K562 (cell line): ENCODE measurements at regions not wholly inside any gene's neighbourhood (a gene's known extent, or its start where the extent isn't known, plus 50 kb on each side); places are given as distances from the start of the nearest gene placed in this dataset.

Experiments used
- ATAC-seq: fragments of 200-7000 bp; cut with Tn5 transposase; 3 replicates; pipeline ENCODE4 v1.9.1; 2020; ENCODE audit warnings: moderate library complexity
- BruUV-seq: library from RNA; stranded (reverse); fragments of 400-500 nt; replicated peaks from 2 replicates; lab custom pipeline; 2021; lab: Mats Ljungman, UMichigan
- CTCF ChIA-PET: fragments of 300-600 bp; formaldehyde crosslinking; extraction: SDS; loops from one replicate; lab custom pipeline; 2021; ENCODE audit warnings: low intra/inter-chr PET ratio; lab: Yijun Ruan, JAX
- POLR2A ChIA-PET: fragments of 300-600, 350-650 bp; sonication (Branson Sonifier 250); formaldehyde crosslinking; extraction: SDS; loops from one replicate; lab custom pipeline; 2021; ENCODE audit warnings: antibody characterized with exemption, inconsistent platforms; lab: Yijun Ruan, JAX
- DNase-seq, 4 experiments: peaks; one replicate each; pipeline versions ENCODE4 v3.0.0 to v3.0.0-alpha.2; 2011 to 2018; ENCODE audit warnings: low spot score in 3 of 4, mixed read lengths in 3 of 4; ENCODE audit errors: extremely low read depth in 1 of 4
- FAIRE-seq: peaks from 2 replicates; lab custom pipeline; 2011; peaks lifted over from hg19 to GRCh38; lab: Jason Lieb, UNC
- H2AFZ ChIP-seq: 2 replicates; pipeline ENCODE4 v1.6.0; 2011; ENCODE audit warnings: low read depth, low read length, control low read depth, inconsistent platforms
- H3K27ac ChIP-seq: fragments of 200-600 bp; 3 replicates; pipeline ENCODE4 v1.8.0; 2011; ENCODE audit warnings: low read depth, mild to moderate bottlenecking, control low read depth, inconsistent platforms, low read length, moderate library complexity, mixed read lengths; ENCODE audit errors: extremely low read depth
- H3K27me3 ChIP-seq, 2 experiments: fragments of 300-600 bp in 1 of 2; 2 replicates in 1 of 2; 3 replicates in 1 of 2; pipeline versions ENCODE4 v1.6.0 to v1.8.0; 2011; ENCODE audit warnings: inconsistent platforms in 2 of 2, low read length in 2 of 2, mild to moderate bottlenecking in 1 of 2, mixed read lengths in 1 of 2, moderate library complexity in 1 of 2; ENCODE audit not compliant: control insufficient read depth in 2 of 2, insufficient read depth in 2 of 2
- H3K36me3 ChIP-seq: fragments of 300-600 bp; 3 replicates; pipeline ENCODE4 v1.8.0; 2011; ENCODE audit warnings: mild to moderate bottlenecking, low read length, inconsistent platforms; ENCODE audit not compliant: control insufficient read depth, insufficient read depth
- H3K4me1 ChIP-seq, 2 experiments: fragments of 200-600 bp in 1 of 2; replicated peaks in 1 of 2; 2 replicates in 1 of 2; 3 replicates in 1 of 2; pipeline versions ENCODE4 v1.5.1 to v1.8.0; 2011; ENCODE audit warnings: inconsistent platforms in 2 of 2, low read length in 2 of 2, mild to moderate bottlenecking in 1 of 2, mixed read lengths in 1 of 2, moderate library complexity in 1 of 2; ENCODE audit not compliant: control insufficient read depth in 2 of 2, insufficient read depth in 2 of 2
- H3K4me2 ChIP-seq: 2 replicates; pipeline ENCODE4 v1.6.1; 2011; ENCODE audit warnings: low read length, control low read depth, inconsistent platforms, mixed read lengths; ENCODE audit not compliant: insufficient read depth
- H3K4me3 ChIP-seq: fragments of 200-600 bp; sonication (generic), shearing (Covaris generic); 2 replicates; pipeline ENCODE4 v1.5.1; 2016; ENCODE audit warnings: control low read depth, inconsistent platforms
- H3K79me2 ChIP-seq: fragments of 200-600 bp; 3 replicates; pipeline ENCODE4 v1.8.0; 2011; ENCODE audit warnings: low read length, inconsistent platforms; ENCODE audit not compliant: control insufficient read depth, insufficient read depth
- H3K9ac ChIP-seq, 2 experiments: 2 replicates each; pipeline versions ENCODE4 v1.6.0 to v1.6.1; 2011; ENCODE audit warnings: low read depth in 2 of 2, low read length in 2 of 2, control low read depth in 1 of 2, inconsistent platforms in 1 of 2, mild to moderate bottlenecking in 1 of 2, mixed read lengths in 1 of 2; ENCODE audit not compliant: insufficient read depth in 1 of 2
- H3K9me1 ChIP-seq: one replicate; pipeline ENCODE4 v1.6.0; 2011; ENCODE audit warnings: inconsistent platforms, mild to moderate bottlenecking, low read length, moderate library complexity; ENCODE audit not compliant: control insufficient read depth, insufficient read depth
- H3K9me3 ChIP-seq: replicated peaks from 2 replicates; pipeline ENCODE4 v1.5.1; 2011; ENCODE audit warnings: low read depth, low read length, inconsistent platforms; ENCODE audit not compliant: control insufficient read depth, insufficient read depth
- H4K20me1 ChIP-seq: replicated peaks from 2 replicates; pipeline ENCODE4 v1.6.1; 2011; ENCODE audit warnings: low read length, inconsistent platforms, mixed read lengths; ENCODE audit not compliant: control insufficient read depth, insufficient read depth
- EGR1 ChIP-seq: fragments of 450-650 bp; conservative IDR thresholded peaks from 2 replicates; pipeline ENCODE4 v1.6.1; 2017; ENCODE audit warnings: mild to moderate bottlenecking
- MNT ChIP-seq, 2 experiments: fragments of 450-650 bp; conservative IDR thresholded peaks; 2 replicates each; pipeline ENCODE4 v1.6.1; 2017; ENCODE audit warnings: mild to moderate bottlenecking in 2 of 2, moderate library complexity in 2 of 2
- PTRF ChIP-seq: fragments of 450-650 bp; IDR thresholded peaks from 2 replicates; pipeline ENCODE4 v1.6.1; 2016; ENCODE audit warnings: mild to moderate bottlenecking, missing genetic modification characterization, missing compliant biosample characterization
- WGBS: fragments of 100-300 bp; shearing (Covaris generic); methylation state at CpG from one replicate; pipeline ENCODE4 v1.1.6; 2016; ENCODE audit warnings: low coverage, mixed read lengths; ENCODE audit not compliant: insufficient coverage; ENCODE audit errors: missing lambda C conversion rate; 5-methylcytosine and 5-hydroxymethylcytosine counted together
- in situ Hi-C: fragments of 300-500 bp; cut with MboI; formaldehyde crosslinking; loops from 4 replicates; pipeline ENCODE4 v1.15.0; 2018; ENCODE audit warnings: inconsistent platforms, mixed read lengths
- intact Hi-C: fragments of 100-400 bp; cut with micrococcal nuclease; formaldehyde crosslinking; loops from 2 replicates; pipeline ENCODE4 v1.14.2; 2022

DNA sequence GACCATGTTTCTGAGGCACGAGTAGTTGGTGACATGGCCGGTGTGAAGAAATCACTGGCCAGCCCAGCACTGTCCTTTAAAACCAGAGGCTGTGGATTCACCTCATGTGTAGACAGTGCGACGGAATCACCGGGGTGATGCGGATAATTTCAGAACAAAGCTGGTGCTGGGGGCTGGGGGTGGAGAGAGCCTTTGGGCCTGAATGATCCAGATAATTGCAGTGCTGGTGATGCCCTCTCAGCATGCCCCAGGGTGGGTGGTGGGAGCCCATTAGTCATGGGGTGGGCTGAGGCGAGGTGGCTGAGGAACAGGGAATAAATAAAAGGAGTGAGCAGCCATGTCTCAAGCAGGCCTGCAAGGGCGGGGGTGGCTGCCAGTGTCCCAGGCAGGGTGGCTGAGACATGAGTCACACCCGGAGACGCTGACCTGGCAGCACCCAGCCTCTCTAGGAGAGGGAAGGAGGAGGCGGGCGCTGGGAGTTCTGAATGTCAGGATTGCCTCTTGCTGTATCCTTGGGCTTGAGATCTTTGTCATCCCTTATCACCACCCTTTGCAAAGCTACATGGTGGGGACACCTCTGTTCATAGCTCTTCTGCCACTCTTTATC is 61.1 kb upstream of the KCNK12 start:
- BruUV-seq: no TSS peak
- no peak overlapping the region for H3K4me2 ChIP-seq
- H3K9ac ChIP-seq: no peak overlapping the region
- H4K20me1 ChIP-seq: peaks cover 5% of the 10 kb centered on the region; the same call in 1 of the 2 replicates
- ChIA-PET POLR2A (interaction anchor here (0.6 to 2.9 kb wide), 7 partner anchors 9 to 160 kb away, joined by 3 to 11 read pairs (median 4); no protein-coding TSS in a partner anchor), CTCF (no interaction called here)
- intact Hi-C loops: no loop called here
- in situ Hi-C loops: no loop called here
- WGBS: 1% methylated on average over 12 of the region's 12 CpGs
- ATAC-seq (peak; percentile 41; the same call in 2 of the 3 replicates), DNase-seq (no peak), FAIRE-seq (no peak)
- H3K4me1 ChIP-seq: no peaks in the 10 kb centered on the region
- H3K9me3 ChIP-seq: no peaks in the 10 kb centered on the region
- no peak overlapping the region for H3K4me3 ChIP-seq
- H3K9me1 ChIP-seq: no peaks in the 10 kb centered on the region
- TF ChIP-seq PTRF (tag) (no peak), MNT (conservative IDR thresholded peaks at IDR 0.05) (no peak), EGR1 (0 out of 2 replicates have a peak, but pooled peaks have one; percentile 27)
- no peak overlapping the region for H3K27ac ChIP-seq
- H3K79me2 ChIP-seq: no peaks in the 10 kb centered on the region
- peaks cover 16 to 66% of the 10 kb centered on the region in 2 experiments for H3K27me3 ChIP-seq
- no peaks in the 10 kb centered on the region for H3K36me3 ChIP-seq
- H2AFZ ChIP-seq: no peak overlapping the region
